ENCODE measurements at regions not wholly inside any gene's neighbourhood (a gene's known extent, or its start where the extent isn't known, plus 50 kb on each side); places are given as distances from the start of the nearest gene placed in this dataset.

DNA sequence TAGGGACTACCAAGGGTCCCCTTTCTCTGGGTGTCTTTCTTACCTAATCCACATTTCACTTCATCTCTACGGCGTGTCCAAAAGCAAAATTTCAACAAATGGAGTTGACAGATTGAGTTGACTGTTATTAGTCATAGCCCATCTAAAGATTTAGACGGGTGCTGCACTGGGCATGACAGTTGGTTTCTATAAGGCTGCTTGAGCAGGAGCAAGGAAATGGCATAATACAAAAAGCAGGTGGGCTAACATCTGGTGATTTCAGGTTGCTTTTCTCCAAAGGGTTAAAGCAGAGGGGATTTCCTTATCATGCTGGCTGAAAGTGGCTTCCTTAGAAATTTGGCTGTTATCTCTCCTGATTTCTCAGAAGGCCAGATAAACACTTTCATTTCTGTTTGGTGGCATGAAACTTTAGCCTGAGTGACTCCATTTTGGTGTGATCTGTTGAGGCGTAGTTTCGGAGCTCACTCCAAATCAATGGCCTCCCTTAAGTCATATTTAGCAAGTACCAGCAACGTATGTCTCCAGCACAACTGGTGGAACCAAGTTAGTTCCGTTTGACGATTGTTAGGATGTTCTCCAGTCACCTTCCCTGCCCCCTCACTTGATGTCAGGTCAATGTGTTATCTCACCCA lies 440.4 kb downstream of the FGF9 start:
- WGBS (ENCODE audit: insufficient coverage) = 56% methylated on average over 5 of the region's 8 CpGs
- ChIA-PET POLR2A (no interaction called here), CTCF (no interaction called here)
- Mint-ChIP-seq H3K4me3 (no peak overlapping the region), H3K27me3 (no peaks in the 10 kb centered on the region), H3K4me1 (peaks cover 38% of the 10 kb centered on the region), H3K9me3 (ENCODE audit: insufficient read depth) (no peaks in the 10 kb centered on the region), H3K27ac (no peak overlapping the region)
- Histone ChIP-seq H3K27ac (ENCODE audit: low read length in 2 of 2) (no peak overlapping the region), H3K9me3 (ENCODE audit: control extremely low read depth in 1 of 3, control insufficient read depth in 2 of 3, insufficient read depth in 1 of 3, low read length in 2 of 3) (peaks cover 0 to 11% (median 0%) of the 10 kb centered on the region in 3 donors), H3K27me3 (replicated peaks in 1 of 4; ENCODE audit: control extremely low read depth in 1 of 4, control insufficient read depth in 3 of 4, insufficient read depth in 4 of 4, low read length in 3 of 4) (no peaks in the 10 kb centered on the region), H3K9ac (ENCODE audit: low read length) (no peak overlapping the region), H2AFZ (ENCODE audit: insufficient read depth, low read depth, low read length, poor library complexity, severe bottlenecking) (no peak overlapping the region), H3K4me2 (replicated peaks; ENCODE audit: low read depth, low read length, poor library complexity, severe bottlenecking) (no peak overlapping the region), H3K4me1 (ENCODE audit: control insufficient read depth in 2 of 2, insufficient read depth in 2 of 2, low read length in 2 of 2) (peaks cover 31 to 35% of the 10 kb centered on the region in 2 donors), H4K20me1 (ENCODE audit: control insufficient read depth, insufficient read depth, low read length, poor library complexity, severe bottlenecking) (no peaks in the 10 kb centered on the region), H3K4me3 (ENCODE audit: control extremely low read depth in 1 of 5, extremely low read depth in 1 of 5, insufficient read depth in 1 of 5, low read depth in 2 of 5, low read length in 4 of 5) (no peak overlapping the region), H3K36me3 (replicated peaks in 1 of 2; ENCODE audit: control extremely low read depth in 1 of 2, control insufficient read depth in 1 of 2, extremely low read depth in 1 of 2, insufficient read depth in 2 of 2, low read length in 1 of 2) (no peaks in the 10 kb centered on the region), H3K79me2 (ENCODE audit: control insufficient read depth, insufficient read depth, low read length) (no peaks in the 10 kb centered on the region)
- intact Hi-C loops (cut with micrococcal nuclease) = loop anchor here (5.0 kb wide), 1 partner anchor 439 kb away; the partner anchor contains the start of gene FGF9
- no peak for DNase-seq
- TF ChIP-seq, protein P1, sequence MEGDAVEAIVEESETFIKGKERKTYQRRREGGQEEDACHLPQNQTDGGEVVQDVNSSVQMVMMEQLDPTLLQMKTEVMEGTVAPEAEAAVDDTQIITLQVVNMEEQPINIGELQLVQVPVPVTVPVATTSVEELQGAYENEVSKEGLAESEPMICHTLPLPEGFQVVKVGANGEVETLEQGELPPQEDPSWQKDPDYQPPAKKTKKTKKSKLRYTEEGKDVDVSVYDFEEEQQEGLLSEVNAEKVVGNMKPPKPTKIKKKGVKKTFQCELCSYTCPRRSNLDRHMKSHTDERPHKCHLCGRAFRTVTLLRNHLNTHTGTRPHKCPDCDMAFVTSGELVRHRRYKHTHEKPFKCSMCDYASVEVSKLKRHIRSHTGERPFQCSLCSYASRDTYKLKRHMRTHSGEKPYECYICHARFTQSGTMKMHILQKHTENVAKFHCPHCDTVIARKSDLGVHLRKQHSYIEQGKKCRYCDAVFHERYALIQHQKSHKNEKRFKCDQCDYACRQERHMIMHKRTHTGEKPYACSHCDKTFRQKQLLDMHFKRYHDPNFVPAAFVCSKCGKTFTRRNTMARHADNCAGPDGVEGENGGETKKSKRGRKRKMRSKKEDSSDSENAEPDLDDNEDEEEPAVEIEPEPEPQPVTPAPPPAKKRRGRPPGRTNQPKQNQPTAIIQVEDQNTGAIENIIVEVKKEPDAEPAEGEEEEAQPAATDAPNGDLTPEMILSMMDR (IDR thresholded peaks at IDR 0.05) = no peak
- no peak for TF ChIP-seq EZH2 (IDR thresholded peaks at IDR 0.05; ENCODE audit: borderline replicate concordance, insufficient read depth, low read depth, low read length, poor library complexity, severe bottlenecking)
- ATAC-seq (ENCODE audit: low read depth) = no peak

DNA sequence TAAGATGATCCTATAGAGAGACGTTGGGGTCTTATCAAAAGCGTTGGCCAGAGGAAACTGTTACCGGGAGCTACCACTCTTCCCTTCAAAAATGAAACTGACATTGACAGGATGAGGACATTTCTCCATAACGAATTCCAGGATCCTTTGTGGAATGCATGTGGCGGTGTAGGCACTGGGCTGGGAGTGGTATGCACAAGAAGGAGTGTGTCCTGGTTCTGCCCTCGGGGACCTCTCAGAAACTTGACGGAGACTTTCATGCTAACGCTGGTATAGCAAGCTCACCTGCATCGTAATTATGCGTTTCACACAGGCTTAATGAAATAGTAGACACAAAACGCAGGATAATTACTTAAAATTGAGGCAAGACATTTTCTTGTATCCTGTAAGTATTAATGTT lies 441.1 kb downstream of the FGF9 start:
- no peak overlapping the region for H3K4me3 Mint-ChIP-seq
- ChIA-PET CTCF (no interaction called here), POLR2A (no interaction called here)
- no peaks in the 10 kb centered on the region for H3K27me3 Mint-ChIP-seq
- Histone ChIP-seq H3K27ac (ENCODE audit: low read length in 2 of 2) (no peak overlapping the region), H3K4me1 (ENCODE audit: control insufficient read depth in 2 of 2, insufficient read depth in 2 of 2, low read length in 2 of 2) (peaks cover 31 to 36% of the 10 kb centered on the region in 2 donors), H3K27me3 (replicated peaks in 1 of 4; ENCODE audit: control extremely low read depth in 1 of 4, control insufficient read depth in 3 of 4, insufficient read depth in 4 of 4, low read length in 3 of 4) (no peaks in the 10 kb centered on the region), H3K4me3 (ENCODE audit: control extremely low read depth in 1 of 5, extremely low read depth in 1 of 5, insufficient read depth in 1 of 5, low read depth in 2 of 5, low read length in 4 of 5) (no peak overlapping the region), H3K36me3 (replicated peaks in 1 of 2; ENCODE audit: control extremely low read depth in 1 of 2, control insufficient read depth in 1 of 2, extremely low read depth in 1 of 2, insufficient read depth in 2 of 2, low read length in 1 of 2) (no peaks in the 10 kb centered on the region), H2AFZ (ENCODE audit: insufficient read depth, low read depth, low read length, poor library complexity, severe bottlenecking) (no peak overlapping the region), H3K9me3 (ENCODE audit: control extremely low read depth in 1 of 3, control insufficient read depth in 2 of 3, insufficient read depth in 1 of 3, low read length in 2 of 3) (peaks cover 0 to 11% (median 0%) of the 10 kb centered on the region in 3 donors), H3K4me2 (replicated peaks; ENCODE audit: low read depth, low read length, poor library complexity, severe bottlenecking) (no peak overlapping the region), H4K20me1 (ENCODE audit: control insufficient read depth, insufficient read depth, low read length, poor library complexity, severe bottlenecking) (no peaks in the 10 kb centered on the region), H3K79me2 (ENCODE audit: control insufficient read depth, insufficient read depth, low read length) (no peaks in the 10 kb centered on the region), H3K9ac (ENCODE audit: low read length) (no peak overlapping the region)
- WGBS (ENCODE audit: insufficient coverage) = 98% methylated on average over 6 of the region's 11 CpGs
- peaks cover 42% of the 10 kb centered on the region for H3K4me1 Mint-ChIP-seq
- ATAC-seq (ENCODE audit: low read depth) (no peak), DNase-seq (no peak)
- TF ChIP-seq EZH2 (IDR thresholded peaks at IDR 0.05; ENCODE audit: borderline replicate concordance, insufficient read depth, low read depth, low read length, poor library complexity, severe bottlenecking) = no peak
- no peak overlapping the region for H3K27ac Mint-ChIP-seq
- intact Hi-C loops (cut with micrococcal nuclease) = loop anchor here (5.0 kb wide), 1 partner anchor 440 kb away; the partner anchor contains the start of gene FGF9
- no peaks in the 10 kb centered on the region for H3K9me3 Mint-ChIP-seq (ENCODE audit: insufficient read depth)

All from B cell (primary cell).